Lower lobe of right lung (tissue), 2 donors: ENCODE measurements at regions not wholly inside any gene's neighbourhood (a gene's known extent, or its start where the extent isn't known, plus 50 kb on each side); places are given as distances from the start of the nearest gene placed in this dataset.

Experiments used
- ATAC-seq, 2 donors: fragments of 200-7000 bp; cut with Tn5 transposase; one replicate each; pipeline ENCODE4 v1.9.1; 2020 to 2022; ENCODE audit warnings: mild to moderate bottlenecking in 2 of 2, moderate library complexity in 2 of 2
- DNase-seq: peaks from one replicate; pipeline ENCODE4 v3.0.0-alpha.2; 2020
- H3K27ac ChIP-seq: fragments of 200-600 bp; one replicate; pipeline ENCODE4 v1.8.0; 2022
- H3K27me3 ChIP-seq: fragments of 200-600 bp; one replicate; pipeline ENCODE4 v1.8.0; 2022; ENCODE audit warnings: low read depth
- H3K36me3 ChIP-seq: fragments of 200-600 bp; one replicate; pipeline ENCODE4 v1.8.0; 2022; ENCODE audit warnings: mild to moderate bottlenecking
- H3K4me1 ChIP-seq: fragments of 200-600 bp; one replicate; pipeline ENCODE4 v1.8.0; 2022
- H3K4me3 ChIP-seq: fragments of 200-600 bp; one replicate; pipeline ENCODE4 v1.8.0; 2022; ENCODE audit warnings: mild to moderate bottlenecking
- H3K9me3 ChIP-seq: fragments of 200-600 bp; one replicate; pipeline ENCODE4 v1.8.0; 2022
- CTCF ChIP-seq: fragments of 200-600 bp; IDR thresholded peaks from one replicate; pipeline ENCODE4 v1.8.0; 2022; ENCODE audit warnings: antibody characterized with exemption, mild to moderate bottlenecking
- intact Hi-C: fragments of 100-400 bp; cut with DNase I; formaldehyde crosslinking; loops from one replicate; pipeline ENCODE4 v1.11.0; 2022
- donor health status: DM: no; HTN: yes; CAD: no; lungs with severe emphysema.

DNA sequence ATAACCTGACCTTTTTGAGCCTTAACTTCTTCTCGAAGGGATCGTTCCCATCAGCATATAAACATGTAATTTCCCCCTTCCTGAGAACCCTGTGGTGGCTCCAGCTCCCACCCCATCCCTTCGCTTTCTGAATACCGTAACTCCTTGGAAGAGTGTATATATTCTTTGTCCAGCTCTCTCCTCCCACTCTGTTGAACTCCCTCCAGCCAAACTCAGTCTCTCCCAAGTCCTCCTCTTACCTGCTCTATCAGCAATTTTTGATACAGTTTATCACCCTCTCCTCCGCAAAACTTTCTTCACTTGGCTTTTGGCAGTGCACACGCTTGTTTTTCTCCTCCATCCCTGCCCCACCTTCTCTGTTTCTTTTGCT lies 109.9 kb upstream of the SLC25A33 start:
- Histone ChIP-seq H3K27ac (peak overlapping the region; percentile 70), H3K4me1 (peaks cover 14% of the 10 kb centered on the region), H3K36me3 (no peaks in the 10 kb centered on the region), H3K4me3 (peak overlapping the region; percentile 54), H3K27me3 (no peaks in the 10 kb centered on the region), H3K9me3 (no peaks in the 10 kb centered on the region)
- ATAC-seq, result peak in 1 of 2 donors; percentile 11
- TF ChIP-seq CTCF, result no peak
- DNase-seq, result no peak
- intact Hi-C loops, result no loop called here

DNA sequence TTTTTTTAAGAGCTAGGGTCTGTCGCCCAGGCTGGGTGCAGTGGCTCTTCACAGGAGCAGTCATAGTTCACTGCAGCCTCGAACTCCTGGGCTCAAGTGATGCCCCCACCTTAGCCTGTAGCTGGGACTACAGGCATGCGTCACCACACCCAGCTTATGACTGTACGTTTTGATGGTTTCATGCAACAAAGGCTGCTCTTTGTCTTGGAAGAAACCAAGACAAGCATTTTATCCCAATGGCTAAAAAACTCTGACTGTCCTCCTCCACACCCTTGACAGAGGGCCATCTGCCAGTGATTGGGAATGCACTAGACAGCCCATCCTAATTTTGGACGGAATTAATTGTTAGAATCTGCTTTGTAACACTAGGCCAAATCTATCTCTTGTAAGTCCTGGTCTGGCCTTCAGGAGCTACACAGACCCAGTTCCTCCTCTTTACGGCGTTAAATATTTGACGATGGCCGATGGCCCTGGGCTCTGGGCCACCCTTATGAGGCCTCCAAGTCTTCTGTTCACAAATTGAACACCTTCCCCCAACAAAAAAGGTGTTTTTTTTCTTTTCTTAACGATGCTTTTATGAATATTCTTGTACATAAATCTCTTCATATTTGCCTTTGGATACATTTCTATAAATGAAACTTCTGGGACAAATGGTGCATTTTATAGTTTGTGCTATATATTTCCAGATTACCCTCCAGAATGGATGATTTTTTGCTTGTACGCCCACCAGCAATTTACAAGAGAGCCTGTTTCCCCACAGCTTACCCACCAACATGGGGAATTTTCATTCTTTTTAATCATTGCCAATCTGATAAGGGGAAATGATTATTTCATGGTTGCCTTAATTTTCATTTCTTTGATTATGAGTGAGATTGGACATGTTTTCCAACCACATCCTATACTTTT lies 104.8 kb upstream of the SLC25A33 start:
- H3K4me1 ChIP-seq, result peaks cover 44% of the 10 kb centered on the region
- H3K27me3 ChIP-seq, result no peaks in the 10 kb centered on the region
- H3K27ac ChIP-seq, result no peak overlapping the region
- intact Hi-C loops, result no loop called here
- no peak for DNase-seq
- TF ChIP-seq CTCF, result no peak
- H3K4me3 ChIP-seq, result no peak overlapping the region
- no peaks in the 10 kb centered on the region for H3K9me3 ChIP-seq
- no peak for ATAC-seq
- no peaks in the 10 kb centered on the region for H3K36me3 ChIP-seq

DNA sequence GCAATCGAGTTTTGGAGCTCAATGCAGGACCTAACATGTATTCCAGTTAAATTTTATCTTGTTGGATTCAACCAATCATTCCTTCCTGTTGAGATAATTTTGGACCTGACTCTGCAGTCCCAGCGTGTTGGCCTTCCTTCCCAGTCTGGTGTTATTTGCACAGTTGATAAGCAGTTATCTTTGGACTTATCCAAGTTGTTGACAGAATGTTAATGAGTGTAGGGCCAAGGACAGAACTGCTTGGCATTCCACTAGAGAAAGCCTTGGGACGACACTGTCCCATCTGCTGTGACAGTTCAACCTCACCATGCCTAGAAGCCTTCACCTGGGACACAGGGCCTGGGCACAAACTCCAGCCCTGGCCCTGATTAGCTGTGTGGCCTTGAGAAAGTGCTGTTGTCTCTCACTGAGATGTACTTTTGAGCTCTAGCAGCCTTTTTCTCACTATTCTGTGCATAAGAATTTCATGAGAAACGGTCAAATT lies 104.1 kb upstream of the SLC25A33 start:
- DNase-seq (no peak), ATAC-seq (peak in 1 of 2 donors; percentile 12)
- Histone ChIP-seq H3K4me3 (no peak overlapping the region), H3K27me3 (no peaks in the 10 kb centered on the region), H3K27ac (peak overlapping the region; percentile 21), H3K4me1 (peaks cover 43% of the 10 kb centered on the region), H3K9me3 (no peaks in the 10 kb centered on the region), H3K36me3 (no peaks in the 10 kb centered on the region)
- intact Hi-C loops, result no loop called here
- no peak for TF ChIP-seq CTCF

GRCh38 chr1:9435854-9436640 lies 103.2 kb upstream of the SLC25A33 start:
- ATAC-seq, result peak in 1 of 2 donors; percentile 39
- Histone ChIP-seq H3K27ac (peak overlapping the region; percentile 53), H3K4me1 (peaks cover 43% of the 10 kb centered on the region), H3K27me3 (no peaks in the 10 kb centered on the region), H3K9me3 (no peaks in the 10 kb centered on the region), H3K36me3 (no peaks in the 10 kb centered on the region), H3K4me3 (no peak overlapping the region)
- DNase-seq, result no peak
- intact Hi-C loops, result no loop called here
- no peak for TF ChIP-seq CTCF

DNA sequence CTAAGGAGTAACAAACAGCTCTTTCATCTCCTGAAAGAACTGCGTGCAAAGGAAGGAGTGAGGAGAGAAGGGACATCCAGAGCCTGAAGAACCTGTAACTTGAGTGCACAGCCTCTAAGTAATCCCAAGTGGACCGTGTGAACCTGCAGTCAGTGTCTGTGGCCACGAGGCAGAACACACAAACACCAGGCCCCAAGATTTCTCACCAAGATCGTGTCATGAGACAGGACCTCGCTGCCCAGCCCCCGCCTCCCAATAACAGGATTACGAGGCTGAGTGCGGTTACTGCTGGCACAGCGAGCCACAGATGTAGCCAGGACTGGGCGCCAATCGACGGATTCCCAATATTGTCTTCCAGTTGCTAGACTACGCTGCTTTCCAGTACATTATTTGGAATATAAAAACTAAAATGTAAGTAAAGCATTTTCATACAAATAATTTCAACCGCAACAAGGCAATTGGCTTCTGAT lies 101.3 kb upstream of the SLC25A33 start:
- no peak for ATAC-seq
- no peak for DNase-seq
- Histone ChIP-seq H3K4me1 (peaks cover 43% of the 10 kb centered on the region), H3K4me3 (no peak overlapping the region), H3K9me3 (no peaks in the 10 kb centered on the region), H3K27me3 (no peaks in the 10 kb centered on the region), H3K27ac (peak overlapping the region; percentile 64), H3K36me3 (no peaks in the 10 kb centered on the region)
- intact Hi-C loops, result no loop called here
- TF ChIP-seq CTCF, result no peak
